DMS153 treated with DMSO at 0.1 percent for 48 hours (cell line): ENCODE measurements at regions not wholly inside any gene's neighbourhood (a gene's known extent, or its start where the extent isn't known, plus 50 kb on each side); places are given as distances from the start of the nearest gene placed in this dataset.

ENCODE experiments used
- DNase-seq: peaks from one replicate; lab custom pipeline; 2025; ENCODE audit not compliant: unreplicated experiment; lab: John Stamatoyannopoulos, UW

DNA sequence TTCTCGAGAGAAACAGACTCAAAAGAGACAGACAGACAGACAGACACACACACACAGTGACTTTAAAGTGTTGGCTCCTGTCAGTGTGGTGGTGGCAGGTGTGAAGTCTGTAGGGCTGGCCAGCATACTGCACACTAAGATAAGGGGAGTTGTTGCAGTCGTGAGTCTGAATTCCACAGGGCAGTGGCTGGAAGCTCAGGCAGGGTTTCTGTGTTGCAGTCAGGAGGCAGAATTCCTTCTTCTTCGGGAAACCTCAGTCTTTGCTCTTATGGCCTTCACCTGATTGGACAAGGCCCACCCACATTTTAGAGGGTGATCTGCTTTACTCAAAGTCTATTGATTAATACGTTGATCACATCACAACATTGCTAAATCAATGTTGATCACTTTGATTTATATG, 478.4 kb upstream of the HS6ST1 start:
- DNase-seq: no peak

DNA sequence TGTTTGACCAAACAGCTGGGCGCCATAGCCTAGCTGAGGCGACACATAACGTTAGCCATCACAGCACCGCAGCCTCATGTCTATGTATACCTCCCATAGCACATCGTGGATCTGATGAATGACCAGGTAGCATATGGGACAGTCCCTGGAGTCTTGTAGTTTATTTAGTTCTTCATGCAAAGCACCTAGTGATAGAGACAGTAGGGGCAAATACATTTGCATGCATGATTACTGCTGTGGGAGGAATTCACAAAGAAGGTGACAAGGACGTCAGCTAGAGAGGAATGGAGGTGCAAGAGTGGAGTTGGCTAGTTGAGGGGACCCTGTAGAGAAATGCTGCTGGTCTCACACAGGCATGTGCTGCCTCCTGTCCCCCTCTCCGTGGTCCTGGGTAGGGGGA, 478.9 kb upstream of the HS6ST1 start:
- DNase-seq: no peak

DNA sequence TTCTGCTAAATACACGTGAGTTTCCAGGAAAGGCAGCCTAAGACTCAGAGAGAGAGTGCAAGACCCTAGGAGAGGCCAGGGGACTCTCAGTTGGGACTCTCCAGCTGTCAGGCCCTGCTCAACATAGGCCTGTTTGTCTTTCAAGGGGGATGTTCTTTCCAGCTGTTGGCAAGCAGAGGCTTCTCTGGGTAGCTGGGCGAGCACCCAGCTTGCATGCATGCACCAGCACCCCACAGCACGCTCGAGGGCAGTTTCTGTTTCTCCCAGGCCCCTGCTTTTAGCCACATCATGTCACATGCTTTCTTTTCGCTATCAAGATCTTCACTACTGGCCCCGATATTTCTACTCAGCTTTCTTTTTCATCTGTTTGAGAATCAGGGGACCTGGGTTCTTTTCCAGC, 479.3 kb upstream of the HS6ST1 start:
- DNase-seq: no peak

DNA sequence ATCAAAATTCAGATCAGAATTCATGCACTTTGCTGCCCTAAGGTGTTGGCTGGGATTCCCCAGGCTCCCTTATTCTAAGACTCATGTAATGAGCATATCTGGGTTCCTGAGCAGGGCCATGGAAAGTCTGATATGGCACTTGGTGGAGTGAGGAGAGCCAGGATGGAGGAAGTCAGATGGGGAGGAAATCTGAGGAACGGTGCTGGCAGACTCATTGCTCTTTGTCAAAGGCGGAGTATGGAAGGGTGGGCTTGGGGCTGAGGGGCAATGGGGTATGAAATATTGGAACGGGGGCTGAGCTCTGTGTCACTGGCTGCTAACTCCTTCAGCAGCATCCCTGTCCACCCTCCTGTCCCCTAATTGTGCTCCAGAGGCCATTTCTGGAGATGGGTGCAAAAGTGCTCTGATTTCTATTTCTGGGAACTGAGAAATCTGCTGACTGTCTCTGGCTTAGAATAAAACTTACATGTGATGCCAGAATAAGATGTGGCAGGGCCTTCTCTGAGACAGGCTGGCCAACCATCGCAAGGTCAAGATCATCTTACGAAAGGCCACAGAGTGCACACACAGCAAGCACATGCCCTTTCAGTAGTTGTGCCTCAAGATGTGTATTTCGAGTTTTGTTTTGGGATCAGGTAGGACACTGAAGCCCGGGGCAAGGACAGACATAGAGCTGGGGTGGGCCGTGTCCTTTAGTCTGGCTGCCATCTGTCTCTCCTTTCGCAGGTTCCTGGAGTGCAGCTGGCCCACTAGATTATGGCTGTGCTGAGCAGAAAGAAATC, 480.0 kb upstream of the HS6ST1 start:
- DNase-seq: no peak

DNA sequence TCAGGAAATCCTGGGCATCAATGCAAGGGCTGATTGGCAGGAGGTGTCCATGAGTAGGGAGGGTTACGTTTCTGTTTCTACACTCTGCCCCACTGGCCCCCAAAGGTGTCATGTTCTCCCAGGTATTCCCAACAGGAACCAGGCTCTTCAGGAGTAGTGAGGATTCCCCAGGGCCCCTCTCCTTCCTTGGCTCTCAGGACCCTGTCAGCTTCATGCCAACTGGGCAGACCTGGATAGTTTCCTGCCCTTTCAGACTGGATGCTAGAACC, 480.6 kb upstream of the HS6ST1 start:
- no peak for DNase-seq

DNA sequence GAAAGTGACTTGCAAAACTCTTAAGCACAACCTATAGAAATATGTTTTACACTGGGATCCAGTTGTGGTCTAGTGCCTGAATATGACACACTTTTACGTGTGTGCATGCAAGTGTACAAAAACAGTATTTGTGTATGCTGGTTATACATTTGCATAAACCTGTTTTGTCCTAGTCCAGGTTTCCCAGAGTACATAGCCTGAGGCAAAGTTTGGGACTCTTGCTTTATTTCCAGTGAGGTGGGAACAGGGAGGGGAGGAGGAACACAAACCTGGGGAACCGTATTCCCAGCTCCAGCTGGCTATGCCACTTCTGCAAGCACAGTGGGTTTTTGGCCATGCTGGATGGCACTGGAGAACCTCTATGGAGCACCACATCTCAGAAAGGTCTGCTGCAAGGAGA, 481.1 kb upstream of the HS6ST1 start:
- no peak for DNase-seq

DNA sequence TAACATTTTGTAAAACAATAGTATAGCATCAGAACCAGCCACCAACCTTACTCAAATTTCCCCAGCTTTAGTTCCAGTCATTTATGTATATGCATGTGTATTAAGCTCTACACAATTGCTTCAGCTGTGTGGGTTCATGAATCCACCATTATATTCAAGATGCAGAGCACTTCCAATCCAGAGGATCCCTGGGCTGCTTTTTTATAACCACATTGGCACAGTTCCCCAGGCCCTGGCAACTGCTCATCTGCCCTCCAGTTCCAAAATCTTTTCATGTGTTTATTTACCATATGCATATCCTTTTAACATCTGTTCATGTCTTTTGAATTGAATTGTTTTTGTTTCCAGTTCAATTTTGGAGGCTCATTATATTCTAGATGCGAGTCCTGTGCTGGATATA, 482.9 kb upstream of the HS6ST1 start:
- no peak for DNase-seq

DNA sequence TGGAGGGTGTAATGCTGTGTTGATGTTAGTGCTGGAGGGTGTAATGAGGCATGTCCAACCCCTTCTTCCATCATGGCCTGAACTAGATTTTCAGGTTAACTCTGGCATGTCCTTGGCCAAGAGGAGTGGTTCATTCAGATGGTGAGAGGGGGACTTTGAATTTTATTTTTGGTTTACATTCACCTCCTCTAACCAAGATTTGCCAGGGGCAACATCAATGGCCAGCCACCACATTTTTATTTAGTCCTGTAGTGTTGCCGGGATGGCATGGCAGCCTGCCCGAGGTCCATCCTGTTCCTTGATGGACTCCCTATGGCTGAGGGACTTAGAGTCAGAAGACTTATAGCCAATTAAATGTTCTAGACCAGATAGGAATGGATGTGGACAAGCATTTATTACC, 484.6 kb upstream of the HS6ST1 start:
- no peak for DNase-seq

DNA sequence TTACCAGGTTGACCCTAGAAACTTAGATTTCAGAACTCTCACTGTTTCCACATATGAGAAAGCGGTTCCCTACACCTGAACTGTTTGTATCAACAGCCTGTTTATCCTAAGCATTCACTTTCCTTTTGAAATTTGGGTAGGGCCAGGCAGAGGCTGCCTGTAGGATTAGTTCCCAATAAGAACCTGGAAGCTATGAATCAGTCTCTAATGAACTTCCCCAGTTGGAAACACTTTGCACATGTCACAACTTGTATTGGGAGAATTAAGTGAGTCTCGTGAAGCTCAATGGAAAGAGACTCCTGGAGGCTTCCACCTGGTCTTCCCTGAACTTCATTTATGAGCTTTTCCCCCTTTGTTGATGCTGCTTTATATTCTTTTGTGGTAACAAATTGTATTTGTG, 486.6 kb upstream of the HS6ST1 start:
- DNase-seq: no peak

DNA sequence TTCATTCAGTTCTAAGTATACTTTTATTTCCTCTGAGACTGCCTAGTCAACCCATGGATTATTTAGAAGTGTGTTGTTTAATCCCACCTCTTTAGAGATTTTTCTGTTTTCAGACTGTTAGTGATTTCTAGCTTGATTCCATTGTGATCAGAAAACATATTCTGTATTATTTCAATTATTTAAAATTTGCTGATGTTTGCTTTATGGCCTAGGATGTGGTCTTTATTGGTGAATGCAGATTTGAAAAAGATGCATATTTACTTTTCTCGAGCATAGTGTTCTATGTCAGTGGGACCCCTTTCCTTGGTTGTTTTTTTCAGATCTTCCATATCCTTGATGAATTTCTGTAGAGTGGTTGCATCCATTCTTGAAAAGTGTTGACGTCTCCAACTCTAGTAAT, 487.2 kb upstream of the HS6ST1 start:
- no peak for DNase-seq

DNA sequence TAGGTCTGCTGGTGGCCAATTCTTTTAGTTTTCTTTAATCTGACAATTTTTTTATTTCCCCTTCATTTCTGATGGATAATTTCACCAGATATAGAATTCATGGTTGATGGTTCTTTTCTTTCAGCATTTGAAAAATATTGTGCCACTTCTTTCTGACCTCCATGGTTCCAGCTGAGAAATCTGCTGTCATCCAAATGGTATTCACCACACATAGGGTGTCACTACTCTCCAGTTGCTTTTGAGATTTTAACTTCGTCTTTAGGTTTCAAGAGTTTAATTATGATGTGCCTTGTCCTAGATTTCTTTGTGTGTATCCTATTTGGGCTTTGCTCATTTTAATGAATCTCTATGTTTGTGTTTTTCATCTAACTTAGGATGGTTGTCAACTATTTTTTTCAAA, 488.6 kb upstream of the HS6ST1 start:
- DNase-seq: no peak

DNA sequence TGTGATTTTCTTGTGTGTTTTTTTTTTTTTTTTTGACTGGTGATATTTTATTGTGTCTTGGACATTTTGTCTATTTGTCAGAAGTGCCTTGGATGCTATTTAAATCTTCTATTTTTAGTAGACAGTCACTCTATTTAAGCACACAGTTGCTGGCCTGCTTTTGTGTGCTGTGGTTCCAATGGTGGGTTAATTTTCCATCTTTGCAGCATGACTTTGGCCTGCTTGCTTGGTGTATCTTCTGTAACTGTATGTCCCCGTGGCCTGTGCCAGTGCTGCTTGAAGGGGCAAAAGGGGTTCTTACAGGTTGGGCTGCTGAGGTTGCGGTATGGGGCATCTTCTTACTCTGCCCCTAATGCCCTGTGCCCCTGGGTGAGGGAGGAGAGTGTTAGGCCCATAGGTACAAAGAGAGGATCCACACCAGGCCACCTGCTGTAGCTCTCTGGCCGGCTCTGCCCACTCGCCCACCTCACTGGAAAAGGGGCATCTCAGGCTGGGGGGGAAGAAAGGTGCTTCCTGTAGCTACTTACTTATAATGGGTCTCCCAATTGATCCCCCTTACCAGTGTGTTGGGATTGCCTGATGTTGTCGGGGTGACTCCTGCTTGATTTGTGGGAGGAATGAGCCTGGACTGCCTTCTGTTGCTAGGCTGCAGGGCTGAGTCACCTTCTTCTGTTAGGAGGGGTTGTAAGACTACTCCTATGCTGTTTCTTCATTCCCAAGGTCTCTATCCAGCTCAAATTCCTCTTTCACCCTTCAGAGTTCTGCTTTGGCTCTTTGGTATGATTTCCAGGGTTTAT, 490.0 kb upstream of the HS6ST1 start:
- no peak for DNase-seq

DNA sequence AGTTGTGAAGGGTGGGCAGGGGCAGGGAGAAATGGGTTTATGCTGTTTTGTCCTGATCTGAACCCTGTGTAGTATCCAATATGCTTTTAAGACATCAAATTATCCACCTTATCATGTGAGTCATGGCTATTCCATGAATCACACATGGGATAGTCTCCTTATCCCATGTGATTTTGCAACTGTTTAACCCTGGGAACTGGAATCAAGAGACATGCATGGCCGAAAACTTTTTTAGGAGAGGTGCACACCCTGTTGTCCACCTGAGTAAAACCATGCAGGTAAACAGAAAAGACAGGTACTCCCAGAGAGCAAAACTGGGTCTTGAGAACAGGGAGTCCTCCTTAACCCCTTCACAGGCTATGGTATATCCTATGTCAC, 490.6 kb upstream of the HS6ST1 start:
- DNase-seq: no peak

DNA sequence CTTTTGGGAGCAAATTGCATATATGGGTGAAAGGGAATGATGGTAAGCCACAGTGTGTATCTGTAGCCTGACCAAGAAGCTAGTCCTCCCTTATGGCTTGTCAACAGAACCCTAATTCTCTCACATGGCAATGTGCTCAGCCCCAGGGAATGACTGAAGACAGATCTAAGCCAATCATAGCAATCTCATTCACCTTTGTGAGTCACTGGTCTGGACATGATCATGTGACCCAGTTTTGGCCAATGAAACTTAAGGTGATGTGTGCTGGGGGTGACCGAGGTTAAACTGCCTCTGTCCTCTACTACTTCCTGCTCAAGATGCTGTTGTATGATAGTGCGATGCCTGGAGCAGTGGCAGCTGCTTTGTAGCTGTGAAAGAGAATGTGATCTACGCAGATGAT, 491.2 kb upstream of the HS6ST1 start:
- DNase-seq: no peak

DNA sequence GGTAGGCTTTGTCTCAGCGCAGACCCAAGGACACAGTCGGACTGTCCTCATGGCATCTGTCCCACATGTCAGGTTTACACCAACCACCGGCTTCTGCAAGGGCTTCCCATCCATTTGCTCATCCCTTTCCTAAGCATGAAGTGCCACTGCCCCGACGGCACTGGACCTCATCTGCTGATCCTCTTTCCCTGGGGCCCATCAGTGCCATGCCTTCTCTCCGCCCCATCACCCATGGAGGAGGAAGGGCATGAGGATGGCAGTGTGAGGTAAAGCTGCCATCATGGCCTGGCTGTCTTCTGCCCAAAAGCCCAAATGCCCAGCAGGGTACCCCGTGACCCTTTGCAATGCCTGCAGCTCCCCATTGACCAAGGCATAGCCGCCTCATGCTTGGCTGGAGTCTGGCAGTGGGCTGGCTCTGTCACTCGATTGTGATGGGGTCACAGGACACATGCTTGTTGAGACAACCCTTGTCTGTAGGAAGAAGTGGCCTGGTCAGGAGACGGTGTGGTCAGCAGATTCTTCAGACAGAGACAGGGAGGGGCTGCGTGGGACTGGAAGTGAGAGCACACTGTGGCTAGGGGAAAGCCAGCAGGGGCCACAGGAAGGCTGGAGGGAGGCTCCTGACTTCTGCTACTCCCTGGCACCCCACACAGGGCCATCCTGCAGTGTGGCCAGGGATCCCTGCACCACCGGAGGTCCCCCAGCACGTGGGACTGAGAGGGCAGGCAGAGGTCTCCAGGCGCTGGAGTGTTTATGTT, 493.7 kb upstream of the HS6ST1 start:
- DNase-seq: no peak

DNA sequence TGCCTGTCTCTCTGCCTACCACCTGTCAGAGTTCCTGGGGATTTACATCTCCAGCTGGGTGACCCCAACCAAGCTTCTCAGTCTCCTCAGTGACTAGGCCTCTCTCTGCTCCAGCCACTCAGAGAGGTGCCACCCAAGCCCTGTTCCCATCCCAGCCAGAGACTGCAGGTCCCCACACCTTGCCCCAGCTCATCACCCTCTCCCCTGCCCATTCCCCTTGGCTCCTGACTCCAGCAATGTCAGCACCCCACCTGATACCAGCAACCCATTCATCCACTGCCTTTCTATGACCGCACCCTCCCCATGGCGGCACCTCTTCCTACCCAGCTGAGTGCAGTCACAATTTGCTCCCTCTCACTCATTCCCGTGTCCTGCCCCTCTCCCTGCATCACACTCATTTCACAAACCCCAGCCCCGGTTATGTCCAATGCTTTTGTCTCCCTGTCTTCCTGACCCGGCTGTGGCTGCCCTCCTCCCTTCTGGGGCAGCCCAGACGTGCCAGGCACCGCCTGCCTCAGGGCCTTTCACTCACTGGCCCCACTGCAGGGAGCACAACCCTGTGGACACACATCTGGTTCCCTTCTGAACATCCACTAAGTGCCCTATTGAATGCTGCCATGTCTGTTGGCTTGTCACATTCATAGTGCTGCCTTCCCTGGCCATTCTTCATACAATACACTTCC, 494.8 kb upstream of the HS6ST1 start:
- no peak for DNase-seq

DNA sequence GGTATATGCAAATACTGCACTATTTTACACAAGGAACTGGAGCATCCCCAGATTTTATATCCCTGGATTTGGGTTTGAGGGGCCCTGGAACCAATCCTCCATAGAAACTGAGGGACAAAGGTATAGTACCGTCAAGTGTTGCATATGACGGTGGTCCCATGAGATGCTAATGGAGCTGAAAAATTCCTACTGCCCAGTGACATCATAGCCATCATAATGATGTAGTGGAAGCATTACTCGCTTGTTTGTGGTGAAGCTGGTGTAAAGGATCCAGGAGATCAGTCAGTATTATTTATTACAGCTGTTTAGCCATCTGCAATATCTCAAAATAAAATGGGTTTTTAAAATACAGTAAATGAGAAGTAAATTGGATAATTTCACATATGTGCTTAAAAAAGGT, 496.6 kb upstream of the HS6ST1 start:
- DNase-seq: no peak

DNA sequence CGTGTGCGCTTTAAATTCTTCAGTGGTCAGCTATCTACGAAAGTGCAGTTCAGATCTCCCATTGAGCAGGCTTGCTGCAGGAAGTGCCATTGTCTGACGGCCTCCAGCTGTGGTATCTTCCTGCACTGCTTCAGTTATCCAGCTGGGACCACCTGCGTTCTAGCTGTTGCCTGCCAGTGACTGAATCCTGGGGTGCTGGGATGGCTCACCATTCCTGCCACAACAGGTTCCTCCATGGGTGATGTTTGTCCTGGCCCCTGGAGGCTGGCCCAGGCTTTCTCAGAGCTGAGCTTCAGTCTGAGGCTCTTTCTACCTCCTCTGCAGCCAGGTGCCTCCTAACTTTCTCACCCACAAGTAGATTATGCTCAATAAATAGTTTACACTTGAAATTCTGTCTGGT, 498.5 kb upstream of the HS6ST1 start:
- DNase-seq: no peak

DNA sequence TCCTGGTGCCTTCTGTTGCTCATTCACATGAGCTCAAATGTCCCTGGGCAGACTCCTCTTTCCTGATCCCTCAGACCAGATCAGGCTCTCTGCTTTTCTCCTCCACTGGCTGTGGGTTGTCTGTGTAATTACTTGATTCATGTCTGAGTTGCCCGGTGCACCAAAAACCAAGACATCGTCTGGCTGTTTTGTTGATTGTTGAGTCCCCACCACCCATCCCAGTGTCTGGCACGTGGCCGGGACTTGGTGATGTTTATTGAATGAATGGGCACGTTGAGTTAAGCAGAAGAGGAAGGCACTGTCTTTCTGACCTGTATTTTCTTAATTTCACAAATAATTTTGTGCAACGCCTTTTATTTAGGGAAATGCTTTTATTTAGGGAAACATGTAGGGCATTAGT, 499.1 kb upstream of the HS6ST1 start:
- DNase-seq: no peak

DNA sequence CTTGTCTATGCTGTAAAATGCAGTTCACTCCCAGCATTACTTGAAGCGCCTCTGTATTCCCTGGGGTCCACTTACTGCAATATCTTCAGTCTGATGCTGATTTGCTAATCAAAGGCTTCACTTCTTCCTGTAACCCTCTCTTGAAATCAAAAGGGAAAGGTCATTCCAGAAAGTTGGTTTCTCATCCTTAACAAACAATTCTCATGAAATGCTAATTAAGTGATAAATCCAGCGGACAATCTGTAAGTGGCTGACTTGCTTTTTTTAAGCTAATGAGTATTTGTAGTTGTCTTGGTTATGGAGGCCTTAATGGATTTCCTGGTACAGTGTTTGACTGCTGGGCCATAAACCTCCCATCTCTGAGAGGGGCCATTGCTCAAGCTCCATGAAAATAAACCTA, 499.6 kb upstream of the HS6ST1 start:
- DNase-seq: no peak

DNA sequence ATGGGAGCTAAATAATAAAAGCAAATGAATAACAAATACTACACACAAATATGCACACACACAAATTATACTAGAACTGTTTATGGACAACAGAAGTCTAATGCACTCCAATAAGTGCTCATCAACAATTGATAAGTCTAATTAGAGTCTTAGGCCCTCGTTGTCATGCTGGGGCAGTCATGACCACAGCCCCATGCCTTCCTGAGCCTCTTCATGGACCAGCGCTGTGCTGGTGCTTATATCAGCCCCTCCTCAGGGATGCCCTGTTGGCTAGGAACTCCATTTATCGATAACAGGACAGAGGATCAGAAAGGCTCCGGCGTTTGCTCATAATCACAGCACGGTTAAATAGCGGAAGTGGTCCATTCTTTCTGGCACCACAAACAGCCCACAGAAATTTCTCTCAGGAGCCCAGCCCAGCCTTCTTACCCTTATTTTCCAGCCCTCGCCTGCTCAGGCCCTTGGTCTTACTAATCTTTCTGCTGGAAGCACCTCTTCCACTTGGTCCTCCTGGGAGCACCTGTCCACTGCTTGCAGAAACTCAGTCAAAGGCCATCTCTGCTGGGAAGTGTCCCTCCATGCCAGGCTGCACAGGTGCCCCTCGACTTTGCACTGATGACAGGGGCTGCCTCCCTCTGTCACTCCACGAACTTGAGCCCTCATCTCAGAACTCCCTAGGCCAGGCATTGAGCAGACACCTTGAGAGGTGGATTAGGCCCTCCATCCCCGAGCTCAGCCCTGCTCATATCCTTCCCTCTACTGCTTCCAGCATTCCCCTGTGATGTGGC, 500.2 kb upstream of the HS6ST1 start:
- no peak for DNase-seq
